HepG2 (cell line): ENCODE measurements at regions not wholly inside any gene's neighbourhood (a gene's known extent, or its start where the extent isn't known, plus 50 kb on each side); places are given as distances from the start of the nearest gene placed in this dataset.
A peak's percentile ranks its signal among the peaks of the same experiment; 100 is the strongest.

ENCODE experiments used
- ATAC-seq: fragments of 200-7000 bp; cut with Tn5 transposase; 3 replicates; pipeline ENCODE4 v1.9.1; 2020; ENCODE audit warnings: mild to moderate bottlenecking, moderate library complexity
- BruUV-seq: library from RNA; stranded (reverse); fragments of 400-500 nt; replicated peaks from 2 replicates; lab custom pipeline; 2021; lab: Mats Ljungman, UMichigan
- CTCF ChIA-PET: fragments of 300-600 bp; formaldehyde crosslinking; extraction: SDS; loops from one replicate; lab custom pipeline; 2021; ENCODE audit warnings: low total read pairs, inconsistent platforms, low intra/inter-chr PET ratio; lab: Yijun Ruan, JAX
- POLR2A ChIA-PET: fragments of 350-600 bp; sonication (Branson Sonifier 250); formaldehyde crosslinking; loops from one replicate; lab custom pipeline; 2020; ENCODE audit warnings: antibody characterized with exemption, inconsistent platforms; lab: Yijun Ruan, JAX
- DNase-seq: peaks from one replicate; pipeline ENCODE4 v3.0.0-alpha.2; 2015; ENCODE audit warnings: low spot score
- FAIRE-seq: peaks from 3 replicates; lab custom pipeline; 2011; peaks lifted over from hg19 to GRCh38; lab: Jason Lieb, UNC
- H2AFZ ChIP-seq: one replicate; pipeline ENCODE4 v1.6.1; 2011; ENCODE audit warnings: low read length, inconsistent platforms
- H3K27ac ChIP-seq: fragments of 300-600 bp; 3 replicates; pipeline ENCODE4 v1.8.0; 2011; ENCODE audit warnings: mixed run types, mild to moderate bottlenecking, mixed read lengths, low read length, inconsistent platforms; ENCODE audit not compliant: insufficient read depth; ENCODE audit errors: extremely low read length
- H3K27me3 ChIP-seq, 2 experiments: fragments of 200-600 bp in 1 of 2; 2 replicates in 1 of 2; 3 replicates in 1 of 2; pipeline versions ENCODE4 v1.6.0 to v1.8.0; 2011; ENCODE audit warnings: low read length in 2 of 2, mild to moderate bottlenecking in 2 of 2, moderate library complexity in 2 of 2, inconsistent platforms in 1 of 2; ENCODE audit not compliant: insufficient read depth in 2 of 2, control insufficient read depth in 1 of 2
- H3K36me3 ChIP-seq, 2 experiments: fragments of 200-600 bp in 1 of 2; replicated peaks in 1 of 2; 2 replicates in 1 of 2; 3 replicates in 1 of 2; pipeline versions ENCODE4 v1.5.1 to v1.8.0; 2011; ENCODE audit warnings: low read length in 2 of 2, inconsistent platforms in 1 of 2; ENCODE audit not compliant: insufficient read depth in 2 of 2, control insufficient read depth in 1 of 2
- H3K4me1 ChIP-seq: 2 replicates; pipeline ENCODE4 v1.5.1; 2012; ENCODE audit warnings: low read length, inconsistent platforms; ENCODE audit not compliant: insufficient read depth
- H3K4me2 ChIP-seq: 2 replicates; pipeline ENCODE4 v1.6.0; 2011; ENCODE audit warnings: low read depth, low read length, inconsistent platforms
- H3K4me3 ChIP-seq, 3 experiments: fragments of 200-600 bp in 1 of 3; sonication (generic), shearing (Covaris generic) in 1 of 3; replicated peaks in 1 of 3; 2 replicates each; pipeline ENCODE4 v1.5.1; 2011 to 2016; ENCODE audit warnings: low read length in 3 of 3, inconsistent platforms in 2 of 3, low read depth in 2 of 3, mild to moderate bottlenecking in 2 of 3, control low read depth in 1 of 3, mixed read lengths in 1 of 3; ENCODE audit not compliant: insufficient read depth in 1 of 3
- H3K79me2 ChIP-seq: one replicate; pipeline ENCODE4 v1.6.1; 2011; ENCODE audit warnings: low read length, inconsistent platforms; ENCODE audit not compliant: insufficient read depth
- H3K9ac ChIP-seq: 2 replicates; pipeline ENCODE4 v1.6.0; 2011; ENCODE audit warnings: mild to moderate bottlenecking, low read depth, low read length, inconsistent platforms; ENCODE audit not compliant: insufficient read depth
- H3K9me3 ChIP-seq: 2 replicates; pipeline ENCODE4 v1.5.1; 2012; ENCODE audit warnings: mild to moderate bottlenecking, low read length
- H4K20me1 ChIP-seq: 2 replicates; pipeline ENCODE4 v1.6.0; 2011; ENCODE audit warnings: inconsistent platforms, mild to moderate bottlenecking, low read length, moderate library complexity; ENCODE audit not compliant: insufficient read depth
- AHDC1 ChIP-seq: sonication (generic); formaldehyde crosslinking; IDR thresholded peaks from 2 replicates; pipeline ENCODE4 v1.5.1; 2020; ENCODE audit warnings: mild to moderate bottlenecking, missing genetic modification reagents, borderline replicate concordance
- FOXA3 ChIP-seq: IDR thresholded peaks from 2 replicates; pipeline ENCODE4 v1.6.1; 2016; ENCODE audit warnings: missing genetic modification reagents, missing compliant biosample characterization
- HIC2 ChIP-seq: sonication (generic); formaldehyde crosslinking; IDR thresholded peaks from 2 replicates; pipeline ENCODE4 v1.9.0; 2022; ENCODE audit warnings: low read depth, missing genetic modification reagents
- MAFK ChIP-seq, 2 experiments: IDR thresholded peaks in 1 of 2; conservative IDR thresholded peaks in 1 of 2; 2 replicates each; pipeline ENCODE4 v1.6.1; 2011; ENCODE audit warnings: improper control_type of control experiment in 2 of 2, low read length in 2 of 2
- ZNF33B ChIP-seq: sonication (generic); formaldehyde crosslinking; IDR thresholded peaks from 2 replicates; pipeline ENCODE4 v1.5.1; 2020; ENCODE audit warnings: mild to moderate bottlenecking, missing genetic modification reagents
- ZNF790 ChIP-seq: sonication (generic); formaldehyde crosslinking; IDR thresholded peaks from 2 replicates; pipeline ENCODE4 v1.8.0; 2022; ENCODE audit warnings: missing genetic modification reagents, mild to moderate bottlenecking, borderline replicate concordance
- WGBS: methylation state at CpG from one replicate; pipeline ENCODE4 v1.1.6; 2017; ENCODE audit warnings: low lambda C conversion rate; 5-methylcytosine and 5-hydroxymethylcytosine counted together
- in situ Hi-C: cut with HindIII; loops from 2 replicates; pipeline ENCODE4 v1.10.0; 2017; ENCODE audit warnings: low pct_unique_long_range_greater_than_20kb; ENCODE audit not compliant: extremely low pct_ligation_motif_present
- intact Hi-C: fragments of 100-400 bp; cut with micrococcal nuclease; formaldehyde crosslinking; loops from one replicate; pipeline ENCODE4 v1.10.0; 2022; ENCODE audit not compliant: unreplicated experiment

- H3K4me1 ChIP-seq, result peaks cover 6% of the 10 kb centered on the region; the same call in 1 of the 2 replicates
- H3K27ac ChIP-seq, result no peak overlapping the region
- ATAC-seq (no peak), FAIRE-seq (no peak), DNase-seq (no peak)
- H3K27me3 ChIP-seq, result no peaks in the 10 kb centered on the region
- ChIA-PET CTCF (no interaction called here), POLR2A (no interaction called here)
- no peak overlapping the region for H3K4me2 ChIP-seq
- H3K36me3 ChIP-seq, result no peaks in the 10 kb centered on the region
- 9% methylated on average over 1 of the region's 1 CpG for WGBS
- no peak for TF ChIP-seq ZNF790 (CRISPR knock-in tag)
- no peaks in the 10 kb centered on the region for H4K20me1 ChIP-seq
- H3K9ac ChIP-seq, result no peak overlapping the region
- BruUV-seq, result no TSS peak
- intact Hi-C loops, result no loop called here
- H3K9me3 ChIP-seq, result no peaks in the 10 kb centered on the region
- in situ Hi-C loops, result no loop called here
- no peak overlapping the region for H3K4me3 ChIP-seq
- no peaks in the 10 kb centered on the region for H3K79me2 ChIP-seq
- no peak overlapping the region for H2AFZ ChIP-seq
Measured at GRCh38 chr2:146131785-146132184, 1611.9 kb upstream of the ZEB2 start.

- no peaks in the 10 kb centered on the region for H3K27me3 ChIP-seq
- ATAC-seq (peak; percentile 54), FAIRE-seq (no peak), DNase-seq (no peak)
- H3K27ac ChIP-seq, result no peak overlapping the region
- no peaks in the 10 kb centered on the region for H3K36me3 ChIP-seq
- 0% methylated on average over 2 of the region's 2 CpGs for WGBS
- H3K4me2 ChIP-seq, result no peak overlapping the region
- no peak overlapping the region for H3K4me3 ChIP-seq
- no peak overlapping the region for H3K9ac ChIP-seq
- intact Hi-C loops (no loop called here), in situ Hi-C loops (no loop called here)
- ChIA-PET CTCF (no interaction called here), POLR2A (no interaction called here)
- no peaks in the 10 kb centered on the region for H3K9me3 ChIP-seq
- peaks cover 6% of the 10 kb centered on the region; the same call in 1 of the 2 replicates for H3K4me1 ChIP-seq
- no peaks in the 10 kb centered on the region for H3K79me2 ChIP-seq
- no TSS peak for BruUV-seq
- H2AFZ ChIP-seq, result no peak overlapping the region
- H4K20me1 ChIP-seq, result no peaks in the 10 kb centered on the region
- TF ChIP-seq HIC2 (CRISPR knock-in tag), result no peak
- TF ChIP-seq FOXA3, result peak; percentile 56
- TF ChIP-seq MAFK (conservative IDR thresholded peaks at IDR 0.05 in 1 of 2, IDR thresholded peaks at IDR 0.05 in 1 of 2; ENCODE audit: low read length in 2 of 2), result 0 out of 4 replicates have a peak, but pooled peaks of 1 of the 2 experiments have one; percentile 1
- TF ChIP-seq ZNF33B (CRISPR knock-in tag), result no peak
- TF ChIP-seq AHDC1 (CRISPR knock-in tag), result peak; percentile 41; the same call in 1 of the 2 replicates
Measured at GRCh38 chr2:146131048-146131447, 1611.1 kb upstream of the ZEB2 start.
